ENCODE measurements at regions not wholly inside any gene's neighbourhood (a gene's known extent, or its start where the extent isn't known, plus 50 kb on each side); places are given as distances from the start of the nearest gene placed in this dataset.

DNA sequence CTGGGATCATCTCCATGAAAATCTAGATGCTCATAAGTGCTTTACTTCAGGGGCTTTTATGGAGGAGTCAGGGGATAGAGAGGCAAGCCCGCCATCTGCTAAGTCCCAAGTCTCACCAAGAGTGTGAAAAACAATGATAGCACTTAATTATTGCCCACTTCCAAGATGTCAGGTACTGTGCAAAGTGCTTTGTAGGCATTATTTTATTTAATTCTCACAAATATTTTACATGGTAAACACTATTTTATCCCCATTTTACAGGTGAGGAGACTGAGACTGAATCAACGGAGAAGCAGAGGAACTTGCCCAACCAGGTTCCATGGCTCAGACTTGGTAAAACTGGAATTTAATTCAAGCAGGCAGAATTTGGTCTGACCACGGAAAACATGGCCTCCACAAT, 147.5 kb downstream of the ACKR3 start:
- no peak for DNase-seq (ENCODE audit: low read depth in 2 of 2)

DNA sequence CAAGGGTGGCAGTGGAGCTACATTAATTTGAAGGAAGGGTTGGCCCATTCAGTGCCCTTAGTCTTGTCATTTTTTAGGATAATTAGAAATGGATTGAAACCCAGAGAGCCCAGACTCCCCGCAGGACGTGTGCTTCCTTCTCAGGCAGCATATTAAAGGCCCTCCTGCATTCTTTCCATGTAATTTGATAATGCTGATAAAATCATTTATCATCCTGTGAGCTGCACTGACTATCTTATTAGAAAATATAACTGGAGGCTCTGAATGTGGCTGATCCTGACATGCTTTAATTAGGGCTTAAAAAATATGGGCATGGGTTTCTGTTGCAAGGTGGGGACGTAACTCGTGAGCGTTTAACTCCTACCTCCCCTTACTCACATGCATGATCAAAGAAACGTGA, 148.1 kb downstream of the ACKR3 start:
- no peak for DNase-seq (ENCODE audit: low read depth in 2 of 2)

DNA sequence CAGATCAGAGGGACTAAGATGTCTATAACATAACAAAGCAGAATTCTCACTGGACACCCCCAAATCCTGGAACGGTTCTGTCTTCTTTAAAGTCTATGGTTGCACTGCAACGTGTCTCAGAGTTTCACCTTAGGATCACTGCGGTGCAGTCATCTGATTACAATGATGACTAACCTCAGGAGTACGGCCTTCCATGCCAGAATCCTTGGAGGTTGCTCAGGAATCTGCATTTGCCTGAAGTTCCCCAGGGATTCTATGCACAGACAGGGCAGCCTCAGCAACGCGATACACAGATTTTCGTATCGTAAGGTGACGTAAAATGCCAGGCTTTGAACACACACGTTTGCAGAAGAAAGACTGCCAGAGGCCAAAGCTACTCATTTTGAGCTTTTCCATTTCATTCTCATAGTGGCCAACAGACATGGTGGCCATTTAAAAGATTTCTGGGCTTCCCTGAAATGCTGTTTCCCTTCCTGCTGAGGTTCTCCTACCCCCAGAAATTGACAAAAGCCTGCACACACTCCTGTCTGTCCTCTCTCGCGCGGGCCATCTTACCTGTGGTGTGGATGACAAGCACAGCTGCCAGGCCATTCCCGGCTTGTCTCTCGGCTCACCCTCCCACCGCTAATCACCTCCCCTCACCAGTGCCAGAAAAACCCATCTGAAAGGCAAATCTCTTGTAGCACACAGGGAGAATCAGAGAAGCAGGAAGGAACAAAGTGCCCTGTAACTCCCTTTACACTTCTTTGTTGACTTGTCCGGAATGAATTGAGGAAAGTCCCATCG, 148.8 kb downstream of the ACKR3 start:
- no peak for DNase-seq (ENCODE audit: low read depth in 2 of 2)

DNA sequence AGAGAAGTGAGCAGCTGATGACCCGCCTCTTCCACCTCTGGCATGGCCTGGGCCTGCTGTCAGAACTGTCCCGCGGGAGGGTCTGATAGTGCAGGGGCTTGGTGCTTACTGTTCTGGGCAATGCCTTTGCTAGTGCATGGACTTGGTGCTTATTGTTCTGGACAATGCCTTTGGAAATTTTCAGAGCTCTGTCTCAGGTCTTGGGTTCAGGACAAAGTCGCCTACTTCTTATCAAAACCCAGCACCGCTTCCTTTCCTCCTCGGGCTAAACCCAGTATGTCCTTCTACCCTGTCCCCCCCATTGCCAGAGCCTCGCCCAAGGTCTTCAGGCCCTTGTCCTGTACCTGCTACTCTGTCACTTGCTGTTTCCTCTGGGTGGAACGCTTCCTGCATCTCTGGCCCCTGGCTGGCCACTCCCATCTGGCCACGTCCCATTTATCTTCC, 149.6 kb downstream of the ACKR3 start:
- DNase-seq (ENCODE audit: low read depth in 2 of 2): no peak

DNA sequence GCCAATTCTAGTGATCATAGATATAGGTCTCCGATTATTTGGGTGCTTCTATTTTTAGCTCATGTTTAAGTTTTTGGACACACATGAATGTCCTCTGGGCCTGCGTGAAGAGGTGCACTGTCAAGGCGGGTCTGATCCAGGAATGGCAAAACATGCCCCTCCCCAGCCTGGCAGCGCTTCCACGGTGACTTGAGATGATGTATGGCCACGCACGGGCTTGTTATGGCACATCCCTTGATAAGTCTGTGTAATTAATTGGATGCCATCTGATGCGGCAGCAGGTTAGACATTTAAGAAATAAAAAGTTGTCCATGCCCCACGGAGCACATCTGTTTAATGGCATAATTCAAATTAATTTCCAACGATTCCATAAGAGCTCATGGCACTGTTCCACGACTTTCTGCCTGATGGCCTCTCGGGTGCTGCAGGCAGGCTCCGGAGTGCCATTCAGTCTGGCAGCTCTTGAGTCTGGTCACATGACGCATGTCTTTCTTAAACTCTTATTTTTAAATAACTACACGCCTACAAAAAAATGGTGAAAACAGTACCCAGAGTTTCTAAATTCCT, 151.4 kb downstream of the ACKR3 start:
- no peak for DNase-seq (ENCODE audit: low read depth in 2 of 2)

DNA sequence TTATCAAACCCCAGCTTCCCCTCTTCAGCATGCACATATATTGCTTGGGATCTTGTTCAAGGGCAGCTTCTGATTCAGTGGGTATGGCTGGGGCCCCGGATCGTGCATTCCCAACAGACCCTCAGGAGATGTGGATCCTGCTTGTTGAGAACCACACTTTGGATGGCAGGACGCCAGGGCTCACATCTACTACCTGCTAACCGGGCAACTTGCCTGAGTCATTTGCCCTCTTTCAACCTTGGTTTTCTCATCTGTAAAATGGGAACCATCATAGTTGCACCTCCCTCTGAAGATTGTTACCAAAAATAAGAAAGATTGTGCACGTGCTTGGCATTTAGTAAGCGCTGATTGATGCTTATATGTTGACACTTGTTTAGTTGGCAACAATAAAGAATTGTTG, 154.6 kb downstream of the ACKR3 start:
- DNase-seq (ENCODE audit: low read depth in 2 of 2): no peak

DNA sequence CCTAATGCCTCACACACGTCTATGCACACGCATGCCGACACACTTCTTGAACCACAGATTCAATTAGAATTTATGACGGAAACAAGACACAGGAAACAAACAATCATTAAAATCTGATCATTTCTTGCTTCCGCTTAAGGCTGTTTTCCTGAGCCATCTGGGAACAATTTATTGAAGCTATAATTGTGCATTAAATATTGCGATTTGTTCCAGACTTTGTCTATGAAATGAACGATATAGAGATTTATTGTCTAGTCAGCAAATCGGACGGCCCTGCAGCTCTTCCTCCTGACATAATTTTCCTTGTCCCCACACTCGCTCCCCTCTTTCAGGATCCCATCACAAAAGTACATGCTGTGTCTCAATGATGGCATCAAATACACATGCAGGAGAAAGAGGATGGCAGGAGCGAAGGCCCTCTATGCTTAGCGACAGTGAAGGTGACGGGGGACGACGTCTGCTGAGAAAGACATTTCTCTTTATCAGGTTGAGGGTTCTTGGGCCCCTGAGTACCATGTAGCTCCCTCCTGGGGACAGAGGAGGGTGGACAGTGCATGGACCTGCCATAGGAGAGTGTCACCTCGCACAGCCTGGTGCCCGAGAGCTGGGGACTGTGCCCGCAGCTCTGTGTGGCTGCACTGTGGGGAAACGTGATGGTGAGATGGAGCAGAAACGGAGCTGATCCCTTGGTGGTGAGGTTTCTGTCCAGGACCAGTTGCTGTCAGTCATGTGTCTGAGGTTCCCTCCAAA, 157.3 kb downstream of the ACKR3 start:
- no peak for DNase-seq (ENCODE audit: low read depth in 2 of 2)

DNA sequence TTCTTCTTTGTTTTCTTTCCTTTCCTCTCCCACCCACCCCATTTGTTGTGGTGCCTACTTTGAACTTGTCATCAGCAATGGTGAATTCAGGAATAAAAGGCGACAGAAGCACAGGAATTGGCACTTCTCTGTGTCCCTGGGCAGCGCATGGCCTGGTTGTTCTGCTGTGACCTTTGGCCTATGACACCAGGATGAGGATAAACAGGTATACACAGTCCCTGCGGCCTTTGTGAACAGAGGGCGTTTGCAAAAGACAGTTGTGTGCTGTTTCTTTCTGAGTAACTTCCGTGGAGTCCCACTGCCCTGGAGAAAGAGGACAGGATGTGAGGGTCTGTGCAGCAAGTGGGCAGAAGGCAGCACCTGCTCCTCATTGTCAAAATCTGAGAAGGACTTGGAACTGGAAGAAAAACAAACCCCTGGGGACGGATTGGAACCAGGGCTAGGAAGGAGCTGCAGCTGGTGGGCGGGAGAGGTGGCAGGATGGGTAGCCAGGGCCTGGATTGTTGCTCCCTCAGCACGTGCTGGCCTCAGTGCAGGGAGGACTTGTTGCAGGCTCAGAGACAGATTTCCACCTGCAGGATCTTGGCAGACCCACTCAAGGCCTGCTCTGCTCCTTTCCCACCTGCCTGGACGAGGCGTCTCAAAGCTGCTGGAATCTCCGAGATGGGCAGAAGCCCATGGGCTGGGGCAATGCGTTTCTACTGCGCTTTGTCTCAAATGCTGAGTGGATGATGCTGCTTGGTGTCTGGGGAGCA, 159.5 kb downstream of the ACKR3 start:
- no peak for DNase-seq (ENCODE audit: low read depth in 2 of 2)

DNA sequence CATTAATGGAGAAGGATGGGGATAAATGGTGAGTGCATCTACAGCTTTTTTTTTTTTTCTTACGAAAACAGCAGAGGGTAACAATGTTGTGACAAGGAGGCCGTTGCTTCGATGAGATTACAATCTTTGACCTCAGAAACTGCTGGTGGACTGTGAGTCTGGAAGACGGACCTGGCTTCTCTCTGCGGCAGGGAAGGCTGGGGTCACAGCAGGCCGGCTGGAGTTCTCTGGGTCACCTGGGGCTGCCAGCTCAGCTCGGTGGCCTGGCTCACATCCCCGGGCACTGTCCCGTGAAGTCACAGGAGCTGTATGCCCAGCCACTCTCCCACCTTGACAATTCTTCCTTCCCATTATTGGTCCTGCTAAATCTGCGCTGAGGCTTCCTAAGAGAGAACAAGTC, 160.8 kb downstream of the ACKR3 start:
- no peak for DNase-seq (ENCODE audit: low read depth in 2 of 2)

DNA sequence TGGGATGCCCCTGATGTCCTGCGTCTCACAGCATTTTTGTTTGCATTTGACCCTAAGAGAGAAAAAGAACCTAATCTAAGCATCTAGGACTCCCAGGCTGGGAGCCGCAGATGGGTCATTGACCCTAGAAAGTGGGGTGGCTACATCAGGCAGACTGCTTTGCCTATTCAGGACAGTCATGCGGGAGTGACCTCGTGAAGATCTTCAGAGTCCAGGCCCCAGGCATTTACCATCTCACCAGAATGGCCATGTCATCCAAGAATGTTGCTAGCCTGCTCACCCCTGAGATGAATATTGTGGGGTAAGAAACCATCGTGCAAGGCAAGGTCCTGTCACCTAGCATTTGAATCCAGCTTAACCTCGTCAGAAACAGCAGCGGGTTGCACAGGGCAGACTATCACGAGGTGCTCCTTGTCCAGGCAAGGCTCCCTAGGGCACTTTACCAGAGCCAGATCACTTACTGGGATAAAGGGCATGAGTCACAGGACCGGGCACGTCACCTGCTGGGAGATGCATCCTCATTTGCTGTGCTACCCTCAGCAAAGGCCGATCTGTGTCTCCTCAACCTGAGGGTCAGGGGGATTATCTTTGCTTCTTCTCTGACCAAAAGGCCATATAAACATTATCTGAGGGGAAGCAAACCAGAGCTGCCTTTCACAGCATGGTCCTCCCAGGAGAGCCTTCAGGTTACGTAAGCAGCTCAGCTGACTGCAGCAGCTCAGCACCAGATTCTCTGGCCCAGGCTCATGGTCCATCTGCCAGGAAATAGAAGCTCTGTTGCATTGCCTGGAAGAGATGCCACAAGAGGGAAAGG, 162.3 kb downstream of the ACKR3 start:
- no peak for DNase-seq (ENCODE audit: low read depth in 2 of 2)

DNA sequence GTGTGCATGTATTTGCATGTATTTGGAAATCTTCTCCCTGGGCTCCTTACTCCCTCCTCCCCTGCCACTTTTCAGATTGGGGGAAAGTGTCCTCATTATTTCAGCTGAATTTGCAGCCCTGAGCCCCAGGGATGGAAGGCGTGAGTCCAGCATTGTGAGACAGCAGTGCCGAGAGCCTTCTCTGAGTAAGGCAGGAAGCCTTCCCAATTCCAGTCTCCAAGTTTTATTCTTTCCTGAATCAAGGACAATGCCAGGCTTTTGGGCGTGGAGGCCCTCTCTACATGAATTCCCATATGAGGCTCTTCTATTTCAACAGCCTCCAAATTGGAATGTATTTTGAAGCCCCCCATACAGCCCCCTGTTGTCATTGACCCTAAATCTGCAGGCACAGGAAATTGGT, 163.5 kb downstream of the ACKR3 start:
- DNase-seq (ENCODE audit: low read depth in 2 of 2): no peak

DNA sequence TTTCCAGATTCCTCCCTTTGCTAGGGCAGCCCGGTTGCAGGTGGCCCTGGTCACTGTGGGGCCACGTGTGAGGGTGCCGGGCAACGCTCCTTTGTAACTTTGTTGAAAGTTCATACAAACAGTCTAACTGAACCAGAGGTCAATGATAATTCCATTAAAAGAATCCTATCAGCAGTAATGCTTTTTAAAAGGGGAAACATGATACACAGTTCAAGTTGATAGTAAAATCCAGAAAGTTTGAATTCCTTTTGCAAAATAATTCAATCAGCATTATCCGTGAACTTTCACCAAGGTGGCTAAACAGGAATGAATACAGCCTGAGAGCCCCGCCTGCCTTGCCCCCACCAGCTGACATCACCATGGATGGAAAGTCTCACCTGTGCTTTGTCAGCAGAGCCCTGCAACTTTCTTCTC, 166.2 kb downstream of the ACKR3 start:
- no peak for DNase-seq (ENCODE audit: low read depth in 2 of 2)

DNA sequence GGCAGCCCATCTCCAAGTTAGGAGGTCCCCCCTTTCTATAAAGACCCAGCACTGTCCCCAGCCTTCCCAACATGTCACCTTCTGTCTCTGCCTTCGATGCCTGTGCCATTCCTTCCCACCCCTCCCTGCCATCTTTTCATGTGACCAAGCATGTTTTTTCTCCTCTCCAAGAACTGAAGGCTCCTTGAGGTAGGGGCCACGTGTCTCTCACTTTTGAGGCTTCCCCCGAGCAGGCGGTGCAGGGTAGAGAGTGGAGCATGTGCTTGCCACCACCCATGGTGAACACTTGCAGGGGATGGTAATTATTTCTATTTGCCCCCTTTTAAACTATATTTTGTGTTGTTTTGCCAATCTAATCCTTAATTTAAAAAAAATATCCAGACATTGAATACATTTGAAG, 168.4 kb downstream of the ACKR3 start:
- DNase-seq (ENCODE audit: low read depth in 2 of 2): no peak

DNA sequence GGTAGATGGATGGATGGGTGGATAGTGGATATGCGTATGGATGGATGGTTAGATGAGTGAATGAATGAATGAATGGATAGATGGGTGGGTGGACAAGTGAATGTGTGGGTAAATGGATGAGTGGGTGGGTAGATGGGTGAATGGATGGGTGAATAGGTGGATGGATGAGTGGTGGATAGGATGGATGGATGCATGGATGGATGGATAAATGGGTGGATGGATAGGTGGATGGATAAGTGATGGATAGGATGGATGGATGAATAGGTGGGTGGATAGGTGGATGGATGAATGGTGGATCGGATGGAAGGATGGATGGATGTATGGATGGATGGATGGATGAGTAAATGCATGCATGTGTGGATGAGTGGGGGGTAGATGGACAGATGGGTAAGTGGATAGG, 169.3 kb downstream of the ACKR3 start:
- no peak for DNase-seq (ENCODE audit: low read depth in 2 of 2)

DNA sequence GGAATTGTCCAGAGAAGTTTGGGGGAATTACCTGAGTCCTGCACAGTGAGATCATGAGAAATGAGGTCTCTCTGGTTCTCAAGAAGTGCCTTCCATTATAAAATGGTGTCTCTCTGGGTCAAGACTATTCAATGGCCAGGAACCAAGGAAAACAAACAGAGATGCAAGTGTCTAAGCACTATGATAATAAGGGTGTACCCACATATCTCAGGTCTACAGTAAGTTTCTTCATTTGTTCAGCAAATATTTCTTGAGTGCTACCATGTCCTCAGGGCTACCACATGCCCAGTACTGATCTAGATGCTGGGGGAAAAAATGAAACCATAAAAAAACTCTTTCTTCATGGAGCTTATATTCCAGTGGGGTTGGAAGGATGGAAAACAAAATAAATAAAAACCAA, 170.0 kb downstream of the ACKR3 start:
- no peak for DNase-seq (ENCODE audit: low read depth in 2 of 2)

DNA sequence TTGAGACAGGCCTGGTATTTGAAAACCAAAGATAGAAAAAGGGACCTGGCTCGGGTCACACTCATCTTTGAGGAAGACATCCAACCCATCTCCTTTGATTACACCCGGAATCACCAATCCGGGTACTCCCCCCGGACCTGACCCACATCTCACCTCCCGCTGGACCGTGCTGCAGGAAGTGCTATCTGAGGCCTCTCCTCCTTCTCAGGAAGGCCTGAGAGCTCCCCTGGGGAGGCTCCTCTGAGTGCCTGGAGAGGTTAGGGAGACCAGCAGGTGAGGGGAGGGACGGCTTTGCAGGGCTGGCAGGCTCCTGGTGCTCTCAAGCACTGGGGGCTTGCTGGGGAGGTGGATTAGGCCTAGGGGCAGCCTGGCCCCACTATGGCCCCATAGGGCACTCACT, 170.9 kb downstream of the ACKR3 start:
- no peak for DNase-seq (ENCODE audit: low read depth in 2 of 2)

DNA sequence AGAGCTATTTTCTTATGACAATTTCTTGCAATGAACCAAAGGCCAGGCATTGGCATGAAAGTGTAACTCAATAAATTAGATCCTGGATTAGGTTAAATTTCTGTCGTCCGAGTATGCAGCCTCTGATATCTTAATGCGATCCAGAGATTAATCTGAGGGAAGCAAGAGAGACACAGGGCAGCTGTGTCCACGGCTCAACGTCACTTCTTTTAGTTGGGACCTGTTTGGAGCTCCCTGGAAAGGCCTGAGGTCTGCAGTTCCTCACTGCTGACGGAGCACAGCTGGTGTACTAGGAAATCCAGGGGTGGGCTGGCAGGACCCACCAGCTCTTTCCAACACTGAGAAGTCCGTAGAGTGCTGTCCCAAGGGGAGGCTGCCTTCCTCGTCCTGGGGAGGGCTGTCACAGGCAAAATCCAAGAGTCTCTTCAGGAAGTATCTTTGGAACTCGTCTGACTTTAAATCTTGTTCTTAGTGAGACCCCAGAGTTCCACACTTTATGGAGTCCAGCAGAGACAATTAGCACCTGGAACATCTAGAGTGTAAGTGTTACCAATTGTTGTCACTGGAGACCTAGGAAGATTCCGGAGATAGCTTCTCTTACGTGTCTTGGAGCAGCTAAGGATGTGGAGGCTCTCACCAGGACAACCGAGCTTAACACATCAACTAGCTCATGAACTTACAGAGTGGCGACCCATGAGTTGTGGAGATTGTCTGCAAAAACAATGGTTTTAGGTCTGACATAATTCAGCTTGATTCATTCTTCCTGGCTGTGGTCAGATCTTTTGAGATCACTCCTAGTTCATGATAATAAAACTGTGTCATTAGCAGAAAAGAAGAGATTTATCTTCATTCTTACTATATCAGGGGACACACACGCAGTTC, 173.7 kb downstream of the ACKR3 start:
- no peak for DNase-seq (ENCODE audit: low read depth in 2 of 2)

DNA sequence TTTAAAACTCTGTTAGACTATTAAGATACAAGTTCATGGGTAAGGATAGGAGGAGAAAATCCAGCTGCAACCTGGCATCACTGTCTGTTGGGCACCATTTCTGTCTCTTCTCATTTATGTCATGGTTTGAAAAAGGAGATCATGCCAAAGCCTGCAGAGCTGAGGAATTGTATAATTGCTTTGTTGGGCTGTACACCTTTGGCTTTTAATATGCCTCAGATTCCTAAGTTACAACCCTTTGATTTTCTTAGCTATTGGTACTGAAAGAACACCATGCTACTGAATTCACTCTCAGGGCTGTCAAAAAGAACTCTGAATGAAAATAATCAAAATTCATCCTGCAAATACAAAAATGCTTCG, 174.3 kb downstream of the ACKR3 start:
- no peak for DNase-seq (ENCODE audit: low read depth in 2 of 2)

DNA sequence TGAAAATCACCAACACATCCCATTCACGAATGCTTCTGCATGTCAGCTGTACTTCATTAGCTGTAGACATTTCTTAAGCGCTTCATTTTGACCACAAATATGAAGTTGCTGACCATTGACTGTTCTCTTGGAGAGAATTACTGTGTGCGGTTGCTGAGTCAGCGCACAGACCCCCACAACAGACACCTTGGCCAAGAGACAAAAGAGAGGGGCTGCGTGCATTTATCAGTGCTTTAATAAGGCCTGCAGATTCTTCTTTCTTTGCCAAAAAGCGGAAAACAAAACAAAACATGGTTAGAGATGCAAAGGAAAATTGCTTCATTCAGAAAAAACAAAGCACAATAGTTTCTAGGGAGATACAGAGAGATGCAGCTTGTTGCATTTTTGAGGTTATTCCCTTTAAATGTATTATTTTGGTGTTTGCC, 174.7 kb downstream of the ACKR3 start:
- no peak for DNase-seq (ENCODE audit: low read depth in 2 of 2)

DNA sequence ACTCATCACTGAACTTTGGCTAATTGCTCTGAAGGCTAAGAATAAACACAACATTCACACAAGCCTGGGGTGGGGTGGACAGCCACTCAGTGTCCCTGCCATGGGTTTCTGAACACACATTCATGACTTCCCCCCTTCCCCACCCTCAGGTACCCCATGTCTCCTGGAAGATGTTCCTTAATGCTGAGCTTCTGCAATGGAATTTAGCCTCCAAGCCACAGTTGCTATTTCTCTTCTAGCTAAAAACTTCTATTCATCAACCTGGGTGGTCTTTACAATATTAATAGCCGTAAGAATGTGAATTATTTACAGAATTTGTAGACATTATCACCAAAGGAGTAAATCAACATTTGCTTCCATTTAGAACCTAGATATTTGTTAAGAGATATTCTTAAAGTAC, 175.1 kb downstream of the ACKR3 start:
- DNase-seq (ENCODE audit: low read depth in 2 of 2): no peak
